Bronchial epithelial cell (primary cell): ENCODE measurements at regions not wholly inside any gene's neighbourhood (a gene's known extent, or its start where the extent isn't known, plus 50 kb on each side); places are given as distances from the start of the nearest gene placed in this dataset.

ENCODE experiments used
- DNase-seq: peaks from one replicate; pipeline ENCODE4 v3.0.0-alpha.2; 2010; ENCODE audit warnings: low read depth
- FAIRE-seq: peaks from 2 replicates; lab custom pipeline; 2011; peaks lifted over from hg19 to GRCh38; lab: Jason Lieb, UNC
- H3K27me3 ChIP-seq: 2 replicates; pipeline ENCODE4 v1.5.1; 2011; ENCODE audit warnings: low read length; ENCODE audit not compliant: control insufficient read depth, insufficient read depth
- H3K36me3 ChIP-seq: 2 replicates; pipeline ENCODE4 v1.5.1; 2011; ENCODE audit warnings: low read length; ENCODE audit not compliant: control insufficient read depth, insufficient read depth
- H3K4me3 ChIP-seq: 2 replicates; pipeline ENCODE4 v1.5.1; 2011; ENCODE audit warnings: mild to moderate bottlenecking, low read depth, low read length, control low read depth
- CTCF ChIP-seq: IDR thresholded peaks from 2 replicates; pipeline ENCODE4 v1.5.1; 2011; ENCODE audit warnings: mild to moderate bottlenecking, moderate library complexity, low read length, control low read depth, inconsistent platforms; ENCODE audit not compliant: insufficient read depth, severe bottlenecking

GRCh38 chr12:38541849-38542248, 225.3 kb downstream of the ALG10B start:
- Histone ChIP-seq H3K27me3 (no peaks in the 10 kb centered on the region), H3K36me3 (no peaks in the 10 kb centered on the region), H3K4me3 (no peak overlapping the region)
- FAIRE-seq (no peak), DNase-seq (no peak)
- no peak for TF ChIP-seq CTCF

- no peak for FAIRE-seq
- Histone ChIP-seq H3K4me3 (no peak overlapping the region), H3K27me3 (no peaks in the 10 kb centered on the region), H3K36me3 (no peaks in the 10 kb centered on the region)
- TF ChIP-seq CTCF: no peak
- peak; percentile 35 for DNase-seq
These were observed 226.6 kb downstream of the ALG10B start for GRCh38 chr12:38543151-38543550.

- FAIRE-seq: no peak
These were observed 227.9 kb downstream of the ALG10B start for GRCh38 chr12:38544330-38545066.

GRCh38 chr12:38547586-38547985, 231.0 kb downstream of the ALG10B start:
- Histone ChIP-seq H3K27me3 (no peaks in the 10 kb centered on the region), H3K4me3 (no peak overlapping the region), H3K36me3 (no peaks in the 10 kb centered on the region)
- FAIRE-seq (no peak), DNase-seq (peak; percentile 82)
- no peak for TF ChIP-seq CTCF

More at GRCh38 chr12:38544330-38545066, 227.9 kb downstream of the ALG10B start:
- no peak for DNase-seq
- Histone ChIP-seq H3K4me3 (no peak overlapping the region), H3K36me3 (no peaks in the 10 kb centered on the region), H3K27me3 (no peaks in the 10 kb centered on the region)
- TF ChIP-seq CTCF: peak; percentile 1

GRCh38 chr12:38555620-38556591, 239.3 kb downstream of the ALG10B start:
- H3K4me3 ChIP-seq: no peak overlapping the region
- FAIRE-seq: no peak
- no peaks in the 10 kb centered on the region for H3K36me3 ChIP-seq
- H3K27me3 ChIP-seq: no peaks in the 10 kb centered on the region
- peak; percentile 50 for DNase-seq
- no peak for TF ChIP-seq CTCF
